Endodermal cell (in vitro differentiated cells): ENCODE measurements at regions not wholly inside any gene's neighbourhood (a gene's known extent, or its start where the extent isn't known, plus 50 kb on each side); places are given as distances from the start of the nearest gene placed in this dataset.

ENCODE experiments used
- DNase-seq: peaks from one replicate; pipeline ENCODE4 v3.0.0-alpha.2; 2017
- H3K27ac ChIP-seq: 2 replicates; pipeline ENCODE4 v1.5.1; 2013; ENCODE audit warnings: mild to moderate bottlenecking, low read depth, low read length, moderate library complexity
- H3K27me3 ChIP-seq: 2 replicates; pipeline ENCODE4 v1.6.1; 2013; ENCODE audit warnings: mild to moderate bottlenecking, low read length, moderate library complexity; ENCODE audit not compliant: insufficient read depth, control insufficient read depth, poor library complexity, severe bottlenecking
- H3K36me3 ChIP-seq: 2 replicates; pipeline ENCODE4 v1.7.0; 2013; ENCODE audit warnings: mild to moderate bottlenecking, low read length, moderate library complexity; ENCODE audit not compliant: control insufficient read depth, insufficient read depth
- H3K4me1 ChIP-seq: one replicate; pipeline ENCODE4 v1.7.0; 2013; ENCODE audit warnings: low read length; ENCODE audit not compliant: control insufficient read depth, insufficient read depth
- H3K4me3 ChIP-seq: 2 replicates; pipeline ENCODE4 v1.5.1; 2013; ENCODE audit warnings: mild to moderate bottlenecking, low read length, moderate library complexity
- H3K9ac ChIP-seq: 2 replicates; pipeline ENCODE4 v1.6.1; 2013; ENCODE audit warnings: mild to moderate bottlenecking, low read length, moderate library complexity; ENCODE audit not compliant: poor library complexity, severe bottlenecking; ENCODE audit errors: extremely low read depth
- H3K9me3 ChIP-seq: 2 replicates; pipeline ENCODE4 v1.6.1; 2013; ENCODE audit warnings: mild to moderate bottlenecking, low read length, moderate library complexity; ENCODE audit not compliant: control insufficient read depth
- H3K27ac Mint-ChIP-seq: 2 replicates; pipeline ENCODE4 v1.8.0; 2020; ENCODE audit warnings: mixed read lengths
- H3K27me3 Mint-ChIP-seq: 2 replicates; pipeline ENCODE4 v1.8.0; 2021; ENCODE audit warnings: mild to moderate bottlenecking, mixed read lengths; ENCODE audit not compliant: insufficient read depth
- H3K36me3 Mint-ChIP-seq: 2 replicates; pipeline ENCODE4 v1.8.0; 2020; ENCODE audit warnings: low read depth, mixed read lengths
- H3K4me1 Mint-ChIP-seq: 2 replicates; pipeline ENCODE4 v1.8.0; 2020; ENCODE audit warnings: mixed read lengths
- H3K4me3 Mint-ChIP-seq: 2 replicates; pipeline ENCODE4 v1.8.0; 2020; ENCODE audit warnings: mild to moderate bottlenecking, moderate library complexity, mixed read lengths
- H3K9me3 Mint-ChIP-seq: 2 replicates; pipeline ENCODE4 v1.8.0; 2020; ENCODE audit warnings: mild to moderate bottlenecking, mixed read lengths
- CTCF ChIP-seq: fragments of 200-600 bp; sonication (generic); conservative IDR thresholded peaks from 2 replicates; pipeline ENCODE4 v1.5.0; 2021; ENCODE audit warnings: antibody characterized with exemption, mild to moderate bottlenecking
- WGBS, 2 experiments: methylation state at CpG; one replicate each; pipeline versions ENCODE4 v1.1.5 to v1.1.7; 2013; ENCODE audit warnings: missing lambda C conversion rate in 2 of 2, mixed read lengths in 1 of 2; ENCODE audit not compliant: insufficient coverage in 1 of 2, insufficient read length in 1 of 2; 5-methylcytosine and 5-hydroxymethylcytosine counted together

DNA sequence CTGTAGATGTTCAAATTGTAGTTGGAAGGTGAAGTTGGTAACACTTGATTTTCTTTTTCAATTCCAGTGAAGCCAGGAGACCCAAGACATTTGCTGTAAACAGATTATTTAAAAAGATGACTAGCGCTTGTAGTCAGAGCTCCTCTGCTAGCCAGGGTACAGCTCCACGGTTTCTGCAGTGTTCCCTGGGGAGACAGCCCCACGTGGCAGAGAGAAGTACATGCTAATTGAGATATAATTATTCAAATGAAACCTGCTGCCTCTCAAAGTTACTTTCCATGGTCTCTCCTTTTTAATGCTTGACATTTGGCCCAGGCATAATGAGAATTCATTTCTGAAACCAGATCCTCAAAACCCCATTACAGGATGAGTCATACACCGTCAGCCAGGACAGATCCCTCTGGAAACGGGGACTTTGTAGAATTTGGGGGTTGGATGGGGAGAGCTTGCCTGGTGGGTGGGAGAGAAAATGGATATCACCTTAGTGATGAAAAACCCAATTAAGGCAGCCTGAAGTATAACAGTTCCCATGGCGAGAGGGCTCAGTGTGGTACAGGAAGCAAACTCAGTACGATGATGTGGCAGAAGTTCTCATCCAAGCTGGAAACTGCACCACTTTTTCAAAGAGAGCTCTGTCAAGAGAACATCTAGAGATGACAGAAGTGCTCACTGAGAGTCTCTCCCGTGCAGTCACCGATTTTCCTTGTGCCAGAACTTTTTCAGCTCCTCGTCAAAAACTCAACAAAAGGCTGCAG lies 637.7 kb upstream of the TMEM132C start:
- no peaks in the 10 kb centered on the region for H3K9me3 ChIP-seq
- H3K27ac ChIP-seq = no peak overlapping the region
- Mint-ChIP-seq H3K4me3 (no peak overlapping the region), H3K36me3 (no peaks in the 10 kb centered on the region), H3K9me3 (peaks cover 4% of the 10 kb centered on the region), H3K27me3 (peaks cover 4% of the 10 kb centered on the region), H3K27ac (no peak overlapping the region), H3K4me1 (peaks cover 18% of the 10 kb centered on the region)
- H3K4me3 ChIP-seq = no peak overlapping the region
- H3K4me1 ChIP-seq = no peaks in the 10 kb centered on the region
- DNase-seq = no peak
- no peak overlapping the region for H3K9ac ChIP-seq
- no peaks in the 10 kb centered on the region for H3K36me3 ChIP-seq
- H3K27me3 ChIP-seq = no peaks in the 10 kb centered on the region
- TF ChIP-seq CTCF = no peak
- 86 to 90% methylated on average over 4 to 10 of the region's 10 CpGs for WGBS, 2 experiments

- H3K4me3 Mint-ChIP-seq = no peak overlapping the region
- H3K36me3 ChIP-seq = no peaks in the 10 kb centered on the region
- H3K4me3 ChIP-seq = no peak overlapping the region
- peaks cover 10% of the 10 kb centered on the region for H3K4me1 Mint-ChIP-seq
- peaks cover 4% of the 10 kb centered on the region for H3K27me3 Mint-ChIP-seq
- no peaks in the 10 kb centered on the region for H3K9me3 ChIP-seq
- H3K9me3 Mint-ChIP-seq = peaks cover 11% of the 10 kb centered on the region
- H3K4me1 ChIP-seq = no peaks in the 10 kb centered on the region
- H3K27ac Mint-ChIP-seq = no peak overlapping the region
- H3K27ac ChIP-seq = no peak overlapping the region
- WGBS, 2 experiments = 95 to 98% methylated on average over 4 to 11 of the region's 11 CpGs
- H3K27me3 ChIP-seq = no peaks in the 10 kb centered on the region
- no peak for DNase-seq
- no peak overlapping the region for H3K9ac ChIP-seq
- H3K36me3 Mint-ChIP-seq = no peaks in the 10 kb centered on the region
- no peak for TF ChIP-seq CTCF
Observed at GRCh38 chr12:127632461-127632860, 634.5 kb upstream of the TMEM132C start.

- H3K27ac ChIP-seq = no peak overlapping the region
- no peak overlapping the region for H3K4me3 Mint-ChIP-seq
Observed at GRCh38 chr12:127635838-127636237, 631.1 kb upstream of the TMEM132C start.

More at GRCh38 chr12:127635838-127636237, 631.1 kb upstream of the TMEM132C start:
- WGBS, 2 experiments = 96 to 100% methylated on average over 4 of the region's 4 CpGs
- H3K27me3 Mint-ChIP-seq = no peaks in the 10 kb centered on the region
- TF ChIP-seq CTCF = no peak
- H3K27ac Mint-ChIP-seq = no peak overlapping the region
- H3K27me3 ChIP-seq = no peaks in the 10 kb centered on the region
- no peaks in the 10 kb centered on the region for H3K36me3 ChIP-seq
- no peak for DNase-seq
- H3K9me3 ChIP-seq = no peaks in the 10 kb centered on the region
- no peaks in the 10 kb centered on the region for H3K4me1 ChIP-seq
- no peak overlapping the region for H3K9ac ChIP-seq
- no peak overlapping the region for H3K4me3 ChIP-seq
- peaks cover 10% of the 10 kb centered on the region for H3K4me1 Mint-ChIP-seq
- H3K9me3 Mint-ChIP-seq = peaks cover 11% of the 10 kb centered on the region
- H3K36me3 Mint-ChIP-seq = no peaks in the 10 kb centered on the region
